HEK293 (cell line): ENCODE measurements at regions not wholly inside any gene's neighbourhood (a gene's known extent, or its start where the extent isn't known, plus 50 kb on each side); places are given as distances from the start of the nearest gene placed in this dataset.

Experiments
- YY1 ChIP-seq: fragments of 450-650 bp; formaldehyde crosslinking; IDR thresholded peaks from 2 replicates; pipeline ENCODE4 v1.5.1; 2018; ENCODE audit warnings: missing biosample characterization, missing genetic modification characterization
- ZBTB21 ChIP-seq: fragments of 450-650 bp; formaldehyde crosslinking; IDR thresholded peaks from 2 replicates; pipeline ENCODE4 v1.5.1; 2017; ENCODE audit warnings: missing biosample characterization, missing genetic modification characterization
- ZNF530 ChIP-seq: fragments of 450-650 bp; formaldehyde crosslinking; IDR thresholded peaks from 2 replicates; pipeline ENCODE4 v1.5.1; 2016; ENCODE audit warnings: low read depth, missing biosample characterization, missing genetic modification characterization
- TF ChIP-seq, protein P1 (sequence below): fragments of 450-650 bp; formaldehyde crosslinking; IDR thresholded peaks from 2 replicates; pipeline ENCODE4 v1.5.1; 2016; ENCODE audit warnings: missing biosample characterization, missing genetic modification characterization
- TF ChIP-seq, protein P2 (sequence below): fragments of 450-650 bp; formaldehyde crosslinking; IDR thresholded peaks from 2 replicates; pipeline ENCODE4 v1.5.1; 2016; ENCODE audit warnings: missing biosample characterization, missing genetic modification characterization
- TF ChIP-seq, protein P3 (sequence below): fragments of 450-650 bp; formaldehyde crosslinking; IDR thresholded peaks from 2 replicates; pipeline ENCODE4 v1.5.1; 2016; ENCODE audit warnings: missing biosample characterization, missing genetic modification characterization
- TF ChIP-seq, protein P4 (sequence below): fragments of 450-650 bp; formaldehyde crosslinking; IDR thresholded peaks from 2 replicates; pipeline ENCODE4 v1.5.1; 2016; ENCODE audit warnings: missing biosample characterization, missing genetic modification characterization
- TF ChIP-seq, protein P5 (sequence below): sonication (generic); formaldehyde crosslinking; IDR thresholded peaks from 2 replicates; pipeline ENCODE4 v1.8.1; 2022; ENCODE audit warnings: mild to moderate bottlenecking, moderate library complexity, missing genetic modification reagents

DNA sequence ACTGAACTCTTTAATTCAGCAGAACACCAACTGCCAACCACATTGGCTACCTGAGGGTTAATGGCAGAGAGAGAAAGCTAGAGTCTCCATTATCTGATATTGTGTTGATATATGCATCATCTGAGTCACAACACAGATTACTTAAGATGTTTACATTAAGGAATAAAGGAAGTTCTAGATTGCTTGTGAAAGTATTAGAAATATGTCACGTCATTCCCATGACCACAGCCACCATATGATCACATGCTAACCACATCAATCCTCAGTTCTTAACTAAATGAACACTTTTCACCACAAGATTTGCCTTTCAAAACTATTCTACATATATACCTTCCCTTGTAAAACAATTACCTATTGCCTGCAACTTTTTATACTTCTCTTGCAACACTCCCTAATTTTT lies 337.9 kb downstream of the FGFR2 start:
- TF ChIP-seq, protein P1, sequence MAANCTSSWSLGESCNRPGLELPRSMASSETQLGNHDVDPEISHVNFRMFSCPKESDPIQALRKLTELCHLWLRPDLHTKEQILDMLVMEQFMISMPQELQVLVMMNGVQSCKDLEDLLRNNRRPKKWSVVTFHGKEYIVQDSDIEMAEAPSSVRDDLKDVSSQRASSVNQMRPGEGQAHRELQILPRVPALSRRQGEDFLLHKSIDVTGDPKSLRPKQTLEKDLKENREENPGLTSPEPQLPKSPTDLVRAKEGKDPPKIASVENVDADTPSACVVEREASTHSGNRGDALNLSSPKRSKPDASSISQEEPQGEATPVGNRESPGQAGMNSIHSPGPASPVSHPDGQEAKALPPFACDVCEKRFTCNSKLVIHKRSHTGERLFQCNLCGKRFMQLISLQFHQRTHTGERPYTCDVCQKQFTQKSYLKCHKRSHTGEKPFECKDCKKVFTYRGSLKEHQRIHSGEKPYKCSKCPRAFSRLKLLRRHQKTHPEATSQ, result no peak
- TF ChIP-seq, protein P2, sequence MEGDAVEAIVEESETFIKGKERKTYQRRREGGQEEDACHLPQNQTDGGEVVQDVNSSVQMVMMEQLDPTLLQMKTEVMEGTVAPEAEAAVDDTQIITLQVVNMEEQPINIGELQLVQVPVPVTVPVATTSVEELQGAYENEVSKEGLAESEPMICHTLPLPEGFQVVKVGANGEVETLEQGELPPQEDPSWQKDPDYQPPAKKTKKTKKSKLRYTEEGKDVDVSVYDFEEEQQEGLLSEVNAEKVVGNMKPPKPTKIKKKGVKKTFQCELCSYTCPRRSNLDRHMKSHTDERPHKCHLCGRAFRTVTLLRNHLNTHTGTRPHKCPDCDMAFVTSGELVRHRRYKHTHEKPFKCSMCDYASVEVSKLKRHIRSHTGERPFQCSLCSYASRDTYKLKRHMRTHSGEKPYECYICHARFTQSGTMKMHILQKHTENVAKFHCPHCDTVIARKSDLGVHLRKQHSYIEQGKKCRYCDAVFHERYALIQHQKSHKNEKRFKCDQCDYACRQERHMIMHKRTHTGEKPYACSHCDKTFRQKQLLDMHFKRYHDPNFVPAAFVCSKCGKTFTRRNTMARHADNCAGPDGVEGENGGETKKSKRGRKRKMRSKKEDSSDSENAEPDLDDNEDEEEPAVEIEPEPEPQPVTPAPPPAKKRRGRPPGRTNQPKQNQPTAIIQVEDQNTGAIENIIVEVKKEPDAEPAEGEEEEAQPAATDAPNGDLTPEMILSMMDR, result no peak
- TF ChIP-seq, protein P3, sequence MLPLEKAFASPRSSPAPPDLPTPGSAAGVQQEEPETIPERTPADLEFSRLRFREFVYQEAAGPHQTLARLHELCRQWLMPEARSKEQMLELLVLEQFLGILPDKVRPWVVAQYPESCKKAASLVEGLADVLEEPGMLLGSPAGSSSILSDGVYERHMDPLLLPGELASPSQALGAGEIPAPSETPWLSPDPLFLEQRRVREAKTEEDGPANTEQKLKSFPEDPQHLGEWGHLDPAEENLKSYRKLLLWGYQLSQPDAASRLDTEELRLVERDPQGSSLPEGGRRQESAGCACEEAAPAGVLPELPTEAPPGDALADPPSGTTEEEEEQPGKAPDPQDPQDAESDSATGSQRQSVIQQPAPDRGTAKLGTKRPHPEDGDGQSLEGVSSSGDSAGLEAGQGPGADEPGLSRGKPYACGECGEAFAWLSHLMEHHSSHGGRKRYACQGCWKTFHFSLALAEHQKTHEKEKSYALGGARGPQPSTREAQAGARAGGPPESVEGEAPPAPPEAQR (tag by site-specific recombination), result no peak
- TF ChIP-seq ZNF530 (tag by site-specific recombination) (no peak), ZBTB21 (tag by site-specific recombination) (no peak), YY1 (tag by site-specific recombination) (no peak)
- TF ChIP-seq, protein P4, sequence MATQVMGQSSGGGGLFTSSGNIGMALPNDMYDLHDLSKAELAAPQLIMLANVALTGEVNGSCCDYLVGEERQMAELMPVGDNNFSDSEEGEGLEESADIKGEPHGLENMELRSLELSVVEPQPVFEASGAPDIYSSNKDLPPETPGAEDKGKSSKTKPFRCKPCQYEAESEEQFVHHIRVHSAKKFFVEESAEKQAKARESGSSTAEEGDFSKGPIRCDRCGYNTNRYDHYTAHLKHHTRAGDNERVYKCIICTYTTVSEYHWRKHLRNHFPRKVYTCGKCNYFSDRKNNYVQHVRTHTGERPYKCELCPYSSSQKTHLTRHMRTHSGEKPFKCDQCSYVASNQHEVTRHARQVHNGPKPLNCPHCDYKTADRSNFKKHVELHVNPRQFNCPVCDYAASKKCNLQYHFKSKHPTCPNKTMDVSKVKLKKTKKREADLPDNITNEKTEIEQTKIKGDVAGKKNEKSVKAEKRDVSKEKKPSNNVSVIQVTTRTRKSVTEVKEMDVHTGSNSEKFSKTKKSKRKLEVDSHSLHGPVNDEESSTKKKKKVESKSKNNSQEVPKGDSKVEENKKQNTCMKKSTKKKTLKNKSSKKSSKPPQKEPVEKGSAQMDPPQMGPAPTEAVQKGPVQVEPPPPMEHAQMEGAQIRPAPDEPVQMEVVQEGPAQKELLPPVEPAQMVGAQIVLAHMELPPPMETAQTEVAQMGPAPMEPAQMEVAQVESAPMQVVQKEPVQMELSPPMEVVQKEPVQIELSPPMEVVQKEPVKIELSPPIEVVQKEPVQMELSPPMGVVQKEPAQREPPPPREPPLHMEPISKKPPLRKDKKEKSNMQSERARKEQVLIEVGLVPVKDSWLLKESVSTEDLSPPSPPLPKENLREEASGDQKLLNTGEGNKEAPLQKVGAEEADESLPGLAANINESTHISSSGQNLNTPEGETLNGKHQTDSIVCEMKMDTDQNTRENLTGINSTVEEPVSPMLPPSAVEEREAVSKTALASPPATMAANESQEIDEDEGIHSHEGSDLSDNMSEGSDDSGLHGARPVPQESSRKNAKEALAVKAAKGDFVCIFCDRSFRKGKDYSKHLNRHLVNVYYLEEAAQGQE (tag by site-specific recombination), result no peak
- TF ChIP-seq, protein P5, sequence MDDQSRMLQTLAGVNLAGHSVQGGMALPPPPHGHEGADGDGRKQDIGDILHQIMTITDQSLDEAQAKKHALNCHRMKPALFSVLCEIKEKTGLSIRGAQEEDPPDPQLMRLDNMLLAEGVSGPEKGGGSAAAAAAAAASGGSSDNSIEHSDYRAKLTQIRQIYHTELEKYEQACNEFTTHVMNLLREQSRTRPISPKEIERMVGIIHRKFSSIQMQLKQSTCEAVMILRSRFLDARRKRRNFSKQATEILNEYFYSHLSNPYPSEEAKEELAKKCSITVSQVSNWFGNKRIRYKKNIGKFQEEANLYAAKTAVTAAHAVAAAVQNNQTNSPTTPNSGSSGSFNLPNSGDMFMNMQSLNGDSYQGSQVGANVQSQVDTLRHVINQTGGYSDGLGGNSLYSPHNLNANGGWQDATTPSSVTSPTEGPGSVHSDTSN (CRISPR knock-in tag), result no peak
